ENCODE measurements at regions not wholly inside any gene's neighbourhood (a gene's known extent, or its start where the extent isn't known, plus 50 kb on each side); places are given as distances from the start of the nearest gene placed in this dataset.
"Not testable (repeated sequence)": the region's sequence is repeated elsewhere in the genome, so short reads cannot be mapped to it uniquely, and the experiment has no call there.

- peak; percentile 62 for DNase-seq (ENCODE audit: low read depth)
- H3K4me3 ChIP-seq (ENCODE audit: low read length), result no peak overlapping the region
- TF ChIP-seq CTCF (IDR thresholded peaks at IDR 0.05; ENCODE audit: insufficient read depth, low read depth, low read length, missing control alignments), result no peak
Observed at GRCh38 chr5:56638768-56639238, 176.5 kb upstream of the MAP3K1 start.

GRCh38 chr5:56638061-56638621 lies 177.2 kb upstream of the MAP3K1 start:
- DNase-seq (ENCODE audit: low read depth), result no peak
- no peak overlapping the region for H3K4me3 ChIP-seq (ENCODE audit: low read length)
- TF ChIP-seq CTCF (IDR thresholded peaks at IDR 0.05; ENCODE audit: insufficient read depth, low read depth, low read length, missing control alignments), result no peak

- DNase-seq (ENCODE audit: low read depth), result no peak
- no peak overlapping the region for H3K4me3 ChIP-seq (ENCODE audit: low read length)
- no peak for TF ChIP-seq CTCF (IDR thresholded peaks at IDR 0.05; ENCODE audit: insufficient read depth, low read depth, low read length, missing control alignments)
Observed at GRCh38 chr5:56637321-56637920, 177.9 kb upstream of the MAP3K1 start.

- no peak overlapping the region for H3K4me3 ChIP-seq (ENCODE audit: low read length)
- no peak for TF ChIP-seq CTCF (IDR thresholded peaks at IDR 0.05; ENCODE audit: insufficient read depth, low read depth, low read length, missing control alignments)
- DNase-seq (ENCODE audit: low read depth), result no peak
Observed at GRCh38 chr5:56633950-56634349, 181.4 kb upstream of the MAP3K1 start.

GRCh38 chr5:56632939-56633338 lies 182.4 kb upstream of the MAP3K1 start:
- no peak for DNase-seq (ENCODE audit: low read depth)
- no peak for TF ChIP-seq CTCF (IDR thresholded peaks at IDR 0.05; ENCODE audit: insufficient read depth, low read depth, low read length, missing control alignments)
- no peak overlapping the region for H3K4me3 ChIP-seq (ENCODE audit: low read length)

GRCh38 chr5:56632199-56632598 lies 183.2 kb upstream of the MAP3K1 start:
- no peak overlapping the region for H3K4me3 ChIP-seq (ENCODE audit: low read length)
- no peak for DNase-seq (ENCODE audit: low read depth)
- TF ChIP-seq CTCF (IDR thresholded peaks at IDR 0.05; ENCODE audit: insufficient read depth, low read depth, low read length, missing control alignments), result no peak

GRCh38 chr5:56631719-56632118 lies 183.6 kb upstream of the MAP3K1 start:
- no peak overlapping the region for H3K4me3 ChIP-seq (ENCODE audit: low read length)
- TF ChIP-seq CTCF (IDR thresholded peaks at IDR 0.05; ENCODE audit: insufficient read depth, low read depth, low read length, missing control alignments), result no peak
- peak; percentile 33 for DNase-seq (ENCODE audit: low read depth)

GRCh38 chr5:56628616-56629015 lies 186.7 kb upstream of the MAP3K1 start:
- not testable (repeated sequence) for H3K4me3 ChIP-seq (ENCODE audit: low read length); DNase-seq (ENCODE audit: low read depth)

All from epithelial cell of esophagus (primary cell).